ENCODE measurements at regions not wholly inside any gene's neighbourhood (a gene's known extent, or its start where the extent isn't known, plus 50 kb on each side); places are given as distances from the start of the nearest gene placed in this dataset.

GRCh38 chr20:16939051-16939450 is 190.9 kb downstream of the OTOR start:
- TF ChIP-seq CTCF (IDR thresholded peaks at IDR 0.05; ENCODE audit: low read length, missing control alignments): no peak
- no peak overlapping the region for H3K4me3 ChIP-seq (replicated peaks; ENCODE audit: low read depth, low read length)
- DNase-seq (ENCODE audit: low read depth): no peak

GRCh38 chr20:16940701-16941100 is 192.5 kb downstream of the OTOR start:
- no peak for DNase-seq (ENCODE audit: low read depth)
- no peak overlapping the region for H3K4me3 ChIP-seq (replicated peaks; ENCODE audit: low read depth, low read length)
- no peak for TF ChIP-seq CTCF (IDR thresholded peaks at IDR 0.05; ENCODE audit: low read length, missing control alignments)

- no peak for DNase-seq (ENCODE audit: low read depth)
- no peak for TF ChIP-seq CTCF (IDR thresholded peaks at IDR 0.05; ENCODE audit: low read length, missing control alignments)
- no peak overlapping the region for H3K4me3 ChIP-seq (replicated peaks; ENCODE audit: low read depth, low read length)
These were observed 193.9 kb downstream of the OTOR start for GRCh38 chr20:16942051-16942450.

- DNase-seq (ENCODE audit: low read depth): peak; percentile 5
- no peak for TF ChIP-seq CTCF (IDR thresholded peaks at IDR 0.05; ENCODE audit: low read length, missing control alignments)
- H3K4me3 ChIP-seq (replicated peaks; ENCODE audit: low read depth, low read length): no peak overlapping the region
These were observed 194.6 kb downstream of the OTOR start for GRCh38 chr20:16942756-16943155.

- H3K4me3 ChIP-seq (replicated peaks; ENCODE audit: low read depth, low read length): no peak overlapping the region
- DNase-seq (ENCODE audit: low read depth): no peak
- TF ChIP-seq CTCF (IDR thresholded peaks at IDR 0.05; ENCODE audit: low read length, missing control alignments): no peak
These were observed 196.6 kb downstream of the OTOR start for GRCh38 chr20:16944745-16945144.

GRCh38 chr20:16945619-16946018 is 197.5 kb downstream of the OTOR start:
- no peak for TF ChIP-seq CTCF (IDR thresholded peaks at IDR 0.05; ENCODE audit: low read length, missing control alignments)
- DNase-seq (ENCODE audit: low read depth): no peak
- H3K4me3 ChIP-seq (replicated peaks; ENCODE audit: low read depth, low read length): no peak overlapping the region

GRCh38 chr20:16946097-16946496 is 197.9 kb downstream of the OTOR start:
- DNase-seq (ENCODE audit: low read depth): no peak
- no peak for TF ChIP-seq CTCF (IDR thresholded peaks at IDR 0.05; ENCODE audit: low read length, missing control alignments)
- no peak overlapping the region for H3K4me3 ChIP-seq (replicated peaks; ENCODE audit: low read depth, low read length)
